ENCODE measurements at regions not wholly inside any gene's neighbourhood (a gene's known extent, or its start where the extent isn't known, plus 50 kb on each side); places are given as distances from the start of the nearest gene placed in this dataset.

DNA sequence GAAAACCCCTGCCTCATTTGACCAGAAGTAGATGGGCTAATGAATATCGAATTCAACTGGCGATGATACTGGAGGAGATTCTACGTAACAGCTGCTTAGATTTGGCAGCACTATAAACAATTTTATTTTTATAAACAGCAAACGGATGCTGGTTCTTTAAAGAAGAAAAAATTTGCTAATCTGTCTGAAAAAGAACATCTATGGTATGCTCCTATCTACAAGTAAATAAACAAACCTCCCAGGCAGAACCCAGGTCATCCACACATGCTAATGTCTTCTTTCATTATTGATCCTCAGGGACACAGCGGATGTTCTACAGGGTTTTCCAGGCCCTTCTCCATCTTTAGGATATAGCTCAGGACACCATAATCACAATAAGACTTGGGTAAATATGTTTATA lies 291.3 kb downstream of the ALDH8A1 start:
- TF ChIP-seq, protein P1, sequence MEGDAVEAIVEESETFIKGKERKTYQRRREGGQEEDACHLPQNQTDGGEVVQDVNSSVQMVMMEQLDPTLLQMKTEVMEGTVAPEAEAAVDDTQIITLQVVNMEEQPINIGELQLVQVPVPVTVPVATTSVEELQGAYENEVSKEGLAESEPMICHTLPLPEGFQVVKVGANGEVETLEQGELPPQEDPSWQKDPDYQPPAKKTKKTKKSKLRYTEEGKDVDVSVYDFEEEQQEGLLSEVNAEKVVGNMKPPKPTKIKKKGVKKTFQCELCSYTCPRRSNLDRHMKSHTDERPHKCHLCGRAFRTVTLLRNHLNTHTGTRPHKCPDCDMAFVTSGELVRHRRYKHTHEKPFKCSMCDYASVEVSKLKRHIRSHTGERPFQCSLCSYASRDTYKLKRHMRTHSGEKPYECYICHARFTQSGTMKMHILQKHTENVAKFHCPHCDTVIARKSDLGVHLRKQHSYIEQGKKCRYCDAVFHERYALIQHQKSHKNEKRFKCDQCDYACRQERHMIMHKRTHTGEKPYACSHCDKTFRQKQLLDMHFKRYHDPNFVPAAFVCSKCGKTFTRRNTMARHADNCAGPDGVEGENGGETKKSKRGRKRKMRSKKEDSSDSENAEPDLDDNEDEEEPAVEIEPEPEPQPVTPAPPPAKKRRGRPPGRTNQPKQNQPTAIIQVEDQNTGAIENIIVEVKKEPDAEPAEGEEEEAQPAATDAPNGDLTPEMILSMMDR (IDR thresholded peaks at IDR 0.05), result no peak
- no peak for TF ChIP-seq POLR2A (IDR thresholded peaks at IDR 0.05)

All from Peyer's patch (tissue), 4 donors.